ENCODE measurements at regions not wholly inside any gene's neighbourhood (a gene's known extent, or its start where the extent isn't known, plus 50 kb on each side); places are given as distances from the start of the nearest gene placed in this dataset.

DNA sequence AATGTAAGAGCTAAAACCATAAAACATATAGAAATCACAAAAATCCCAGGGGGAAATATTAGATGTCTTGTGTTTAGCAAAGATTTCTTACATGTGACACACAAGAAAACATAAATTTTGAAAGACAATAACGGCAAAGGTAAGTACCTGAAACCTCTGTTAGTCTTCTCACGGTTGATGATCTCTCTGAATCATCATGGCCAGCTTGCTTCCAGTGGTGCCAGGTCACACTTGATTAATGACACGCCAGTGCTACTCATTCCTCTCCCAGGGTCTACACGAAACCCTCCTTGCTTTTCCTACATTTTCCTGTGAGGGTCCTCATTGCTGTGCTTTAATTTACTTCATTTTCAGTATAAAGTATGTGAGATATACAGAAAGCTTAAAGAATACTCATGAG lies 114.4 kb upstream of the PARP11 start:
- no peak for DNase-seq

DNA sequence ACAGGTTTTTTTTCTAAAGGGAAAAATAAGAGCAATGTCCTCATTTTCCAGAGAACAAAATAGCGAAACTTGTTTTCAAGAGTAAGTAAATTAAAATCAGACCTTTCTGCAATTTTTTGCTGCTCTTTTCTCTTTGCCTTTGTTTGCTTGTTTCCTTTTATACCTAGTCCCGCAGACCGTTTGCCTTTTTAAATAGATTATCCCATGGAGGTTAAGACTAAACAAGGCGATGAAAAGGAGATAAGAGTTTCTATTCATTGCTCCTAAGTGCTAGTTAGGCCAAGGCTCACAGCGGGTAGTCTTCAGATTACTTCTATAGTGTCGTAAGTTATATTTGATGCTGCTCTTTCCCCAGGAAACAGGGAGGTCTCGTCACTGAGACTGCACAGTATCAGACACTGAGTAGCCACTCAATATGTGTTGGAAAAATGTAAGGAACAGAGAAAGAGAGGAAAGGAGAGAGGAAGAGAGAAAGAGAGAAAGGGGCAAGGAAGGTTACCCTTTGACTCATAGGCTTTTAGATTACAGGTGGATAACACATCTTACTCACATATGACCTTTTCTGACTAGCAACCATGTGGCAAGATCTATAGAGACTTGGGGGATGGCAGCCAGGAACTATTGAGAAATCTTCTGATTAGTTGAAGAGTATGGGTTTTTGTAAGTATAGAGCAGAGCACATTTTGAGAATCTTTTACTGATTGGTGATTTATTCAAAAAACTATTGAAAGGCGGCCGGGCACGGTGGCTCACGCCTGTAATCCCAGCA lies 107.5 kb upstream of the PARP11 start:
- DNase-seq: no peak

DNA sequence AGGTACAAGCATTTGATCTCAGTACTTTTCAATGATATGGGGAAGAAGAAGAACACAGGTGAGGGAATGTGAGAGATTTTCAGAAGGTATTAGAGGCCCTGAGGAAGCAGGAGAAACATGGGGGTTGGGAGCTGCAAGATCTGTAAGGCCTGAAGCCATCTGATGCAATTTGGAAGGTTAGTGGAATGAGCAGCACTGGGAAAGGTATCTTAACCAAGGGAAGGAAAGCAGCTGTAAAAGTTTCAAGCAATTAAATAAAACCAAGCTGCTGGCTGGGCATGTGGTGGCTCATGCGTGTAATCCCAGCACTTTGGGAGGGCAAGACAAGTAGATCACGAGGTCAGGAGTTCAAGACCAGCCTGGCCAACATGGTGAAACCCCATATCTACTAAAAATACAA lies 104.4 kb upstream of the PARP11 start:
- no peak for DNase-seq

DNA sequence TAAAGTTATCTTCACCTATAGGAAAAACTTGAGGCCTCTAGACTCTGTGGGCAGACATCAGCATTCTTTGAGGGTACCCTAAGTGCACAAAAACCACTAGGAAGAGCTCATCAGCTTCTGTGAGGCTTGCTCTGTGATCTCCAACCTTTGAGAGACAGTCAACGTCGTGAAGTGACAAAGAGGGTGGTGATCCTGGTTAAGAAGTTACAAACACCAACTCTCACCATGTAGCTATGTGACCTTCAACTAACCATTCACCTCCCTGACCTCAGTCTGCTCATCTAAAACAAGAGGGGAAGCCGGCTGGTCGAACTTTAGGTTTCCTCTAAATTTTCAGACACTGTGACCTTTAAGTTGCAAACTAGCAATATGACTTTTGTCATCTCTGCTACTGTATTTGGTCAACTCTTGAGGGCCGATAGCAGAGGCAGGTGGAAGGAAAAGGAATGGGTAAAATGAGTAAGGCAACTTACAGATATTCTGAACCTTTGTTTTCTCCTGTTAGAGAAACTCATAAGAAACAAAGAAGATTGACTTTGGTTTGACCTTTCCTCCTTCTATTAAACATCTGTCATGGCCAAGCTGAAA lies 103.2 kb upstream of the PARP11 start:
- no peak for DNase-seq

DNA sequence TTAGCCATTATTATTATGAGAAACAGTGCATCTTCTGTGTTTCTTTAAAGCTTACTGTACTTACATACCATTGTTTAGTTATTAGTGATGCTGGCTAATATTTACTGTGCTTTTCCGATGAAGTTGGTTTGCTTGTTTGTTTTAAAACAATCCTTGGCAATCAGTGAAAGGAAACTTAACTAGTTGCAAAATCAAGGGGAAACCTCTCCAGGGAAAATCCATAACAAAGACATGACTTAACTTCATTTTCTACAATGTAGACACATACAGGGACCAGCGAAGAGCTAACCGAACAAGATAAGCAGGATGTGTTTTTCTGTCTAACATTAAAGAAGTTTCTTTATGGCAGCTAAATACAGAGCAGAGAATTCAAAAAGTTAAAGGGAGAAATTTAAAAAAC lies 102.5 kb upstream of the PARP11 start:
- DNase-seq: no peak

DNA sequence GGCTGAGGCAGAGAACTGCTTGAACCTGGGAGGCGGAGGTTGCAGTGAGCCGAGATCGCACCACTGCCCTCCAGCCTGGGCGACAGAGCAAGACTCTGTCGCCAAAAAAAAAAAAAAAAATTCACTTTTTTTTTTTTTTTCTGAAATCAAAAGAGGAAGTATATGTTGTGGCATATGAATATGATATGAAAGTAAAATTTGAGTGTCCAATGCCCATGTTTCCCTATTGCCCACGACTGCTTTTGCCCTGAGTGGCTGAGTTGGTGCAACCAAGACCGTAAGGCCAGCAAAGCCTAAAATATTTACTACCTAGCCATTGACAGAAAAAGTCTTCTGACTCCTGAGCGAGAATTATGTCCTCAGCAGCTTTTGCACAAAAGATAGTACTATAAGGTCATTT lies 101.7 kb upstream of the PARP11 start:
- DNase-seq: no peak

DNA sequence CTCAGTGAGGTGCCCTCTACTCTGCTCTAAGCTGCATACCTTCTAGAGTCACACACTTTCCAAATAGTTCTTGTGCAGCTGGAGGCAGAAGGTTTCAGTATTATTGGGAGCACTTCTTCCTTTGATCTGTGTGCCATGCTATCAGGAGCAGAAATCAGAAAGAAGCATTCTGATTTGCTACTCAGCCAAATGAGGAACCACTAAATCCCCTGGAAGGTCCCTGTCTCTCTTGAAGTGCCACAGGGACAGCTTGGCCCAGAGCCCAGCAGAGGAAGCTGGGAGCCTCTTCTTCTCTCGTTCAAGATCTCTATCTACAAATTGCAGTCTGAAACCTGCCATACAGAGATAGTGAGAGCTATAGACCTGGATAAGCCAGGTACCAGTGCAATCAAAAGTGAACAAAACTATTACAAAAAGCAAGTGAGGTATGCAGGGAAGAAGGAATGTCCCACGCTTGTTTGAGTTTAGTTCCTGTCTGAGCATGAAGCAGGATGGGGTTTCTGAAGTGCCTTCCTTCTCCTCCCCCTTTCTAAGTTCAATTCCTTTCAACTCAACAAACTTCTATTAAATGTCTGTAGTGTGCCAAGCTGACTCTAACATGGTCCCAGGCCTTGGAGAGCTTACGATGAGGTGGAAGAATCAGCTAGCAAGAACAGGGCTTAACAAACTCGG lies 100.9 kb upstream of the PARP11 start:
- peak in 1 of 2 donors; percentile 14 for DNase-seq

DNA sequence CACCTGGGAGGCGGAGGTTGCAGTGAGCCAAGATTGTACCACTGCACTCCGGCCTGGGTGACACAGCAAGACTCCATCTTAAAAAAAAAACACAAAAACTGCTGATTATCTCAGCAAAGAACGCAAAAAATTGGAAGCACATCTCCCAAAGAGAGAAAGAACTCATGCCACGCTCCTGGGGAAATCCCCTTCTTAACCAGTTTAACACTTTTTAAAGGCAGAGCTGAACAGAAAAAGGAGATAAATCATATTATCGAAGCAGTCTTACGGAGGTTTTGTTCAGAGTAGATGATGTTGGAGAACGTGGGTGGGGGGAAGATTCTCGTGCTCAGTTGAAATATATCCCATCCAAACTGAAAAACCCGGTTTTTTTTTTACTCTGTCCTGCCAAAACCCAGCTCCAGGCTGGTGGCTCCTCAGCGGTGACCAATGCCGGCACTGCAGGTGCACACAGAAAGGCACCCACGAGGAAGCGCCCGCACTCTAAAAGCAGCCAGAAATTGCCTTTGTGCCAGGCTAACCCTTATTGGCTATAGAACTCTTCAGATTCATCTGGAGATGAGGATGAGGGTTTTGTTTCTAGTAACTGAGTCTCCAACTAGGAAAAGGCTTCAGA lies 100.2 kb upstream of the PARP11 start:
- DNase-seq: no peak

DNA sequence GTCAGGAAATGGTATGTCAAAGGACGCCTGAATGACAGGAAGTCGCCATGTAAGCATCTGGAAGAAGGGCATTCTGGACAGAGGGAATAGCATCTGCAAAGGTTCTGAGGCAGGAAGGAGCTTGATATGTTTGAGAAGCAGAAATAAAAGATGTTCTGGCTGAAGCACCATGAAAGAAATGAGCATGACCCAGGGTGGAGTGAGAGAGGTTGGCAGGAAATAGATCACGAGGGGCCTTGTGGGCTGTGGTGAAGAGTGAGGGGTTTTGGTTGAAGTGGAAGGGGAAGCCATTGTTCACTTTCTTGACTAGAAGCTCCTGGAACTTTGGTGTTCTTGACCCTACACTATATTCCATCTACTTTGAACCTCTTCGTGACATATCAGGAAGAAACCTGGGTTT lies 99.4 kb upstream of the PARP11 start:
- peak in 1 of 2 donors; percentile 40 for DNase-seq

DNA sequence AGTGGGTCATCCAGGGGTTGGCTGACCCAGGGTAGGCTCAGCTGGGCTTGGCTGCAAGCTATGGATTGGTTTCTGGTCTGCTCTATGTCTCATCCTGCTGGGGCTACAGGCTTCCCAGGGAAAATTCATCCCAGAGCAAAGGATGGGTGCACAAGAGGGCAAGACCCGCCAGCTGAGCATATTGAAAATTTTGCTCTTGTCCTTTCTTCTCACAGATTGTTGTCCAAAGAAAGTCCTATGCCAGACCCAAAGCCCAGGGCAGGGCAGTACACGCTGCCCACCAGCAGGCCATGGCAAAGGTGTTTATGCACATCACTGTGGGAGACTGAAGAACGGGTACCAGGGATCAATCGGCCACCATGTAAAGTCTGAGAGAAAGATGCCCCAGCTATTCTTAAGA lies 95.3 kb upstream of the PARP11 start:
- DNase-seq: no peak

DNA sequence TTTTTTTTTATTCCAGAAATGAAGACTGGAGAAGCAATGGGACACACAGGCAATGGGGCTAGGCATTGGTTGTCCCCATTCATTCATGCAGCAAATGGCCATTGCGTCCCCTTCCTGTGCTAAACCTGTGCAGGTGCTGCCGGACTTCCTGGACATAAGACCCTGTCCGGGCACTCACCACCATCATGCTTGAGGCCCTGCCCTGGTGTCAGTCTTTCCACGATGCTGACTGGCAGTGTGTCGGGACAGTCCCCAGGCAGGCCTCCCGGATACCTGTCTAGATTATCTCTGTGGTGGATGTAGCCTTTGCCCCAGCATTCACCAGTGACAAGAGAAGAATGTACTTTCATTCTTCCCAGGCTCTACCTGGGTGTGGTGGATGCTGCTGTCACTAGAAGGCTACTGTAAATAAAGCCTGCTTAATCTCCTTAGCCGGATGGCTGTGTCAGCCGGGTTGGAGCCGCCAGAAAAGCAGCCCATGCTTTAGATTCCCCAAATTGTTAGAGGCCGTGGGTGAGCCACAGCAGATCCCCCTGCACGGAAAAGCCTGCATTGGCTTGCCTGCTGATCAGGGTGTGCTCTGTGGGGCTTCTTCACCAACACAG lies 94.5 kb upstream of the PARP11 start:
- no peak for DNase-seq

DNA sequence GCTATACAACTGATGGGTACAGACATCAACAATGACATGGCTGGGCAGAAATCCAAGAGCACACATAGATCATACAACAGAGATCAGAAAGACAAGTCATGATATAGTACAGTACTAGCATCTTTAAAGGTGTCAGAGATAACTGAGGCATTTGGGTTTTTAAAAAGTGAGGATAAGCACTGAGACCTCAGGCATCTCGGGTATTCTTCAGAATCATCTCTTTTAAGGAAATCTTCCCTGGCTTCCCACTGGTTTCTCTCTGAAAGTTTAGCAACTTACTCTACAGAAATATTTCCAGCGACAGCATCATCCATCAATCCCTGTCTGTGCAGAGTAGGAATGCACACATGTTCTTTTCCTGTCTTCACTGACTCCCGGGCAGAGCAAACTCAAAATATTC lies 93.2 kb upstream of the PARP11 start:
- DNase-seq: no peak

DNA sequence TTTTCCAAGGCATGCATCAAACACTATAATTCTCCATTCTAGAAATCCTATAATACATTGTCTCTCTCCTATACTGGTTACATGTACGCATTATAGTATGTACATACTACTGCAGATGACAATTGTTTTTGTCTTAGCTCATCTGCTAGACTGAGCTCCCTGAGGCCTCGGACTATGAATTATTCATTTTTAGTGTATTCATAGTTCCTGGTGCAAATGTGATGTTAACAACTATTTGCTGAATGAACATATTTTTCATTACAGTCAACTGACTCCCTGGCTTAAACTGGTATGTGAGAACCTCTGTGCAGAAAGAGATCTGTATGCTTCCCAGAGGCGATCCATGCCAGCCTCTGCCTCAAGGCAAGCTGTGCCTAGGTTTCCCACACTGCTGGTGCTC lies 91.8 kb upstream of the PARP11 start:
- no peak for DNase-seq

DNA sequence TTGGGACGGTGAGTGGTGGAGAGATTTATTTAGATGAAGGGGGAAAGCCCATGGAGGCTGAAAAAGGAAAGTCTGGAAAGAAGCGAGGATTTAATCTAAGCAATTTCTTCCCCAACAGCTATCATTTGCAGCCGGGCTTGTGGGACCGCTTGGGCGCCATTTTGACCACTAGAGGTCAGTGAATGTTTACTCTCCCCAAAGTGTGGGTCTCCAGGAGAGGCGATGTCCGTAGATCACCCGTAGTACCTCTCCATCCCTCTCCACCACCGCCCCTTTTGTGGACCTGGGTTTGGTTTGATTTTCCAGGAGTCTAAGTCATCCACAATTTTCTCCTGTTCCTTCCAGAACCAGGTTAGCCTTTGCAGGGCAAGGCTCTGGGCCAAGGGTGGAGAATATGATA lies 91.2 kb upstream of the PARP11 start:
- DNase-seq: no peak

DNA sequence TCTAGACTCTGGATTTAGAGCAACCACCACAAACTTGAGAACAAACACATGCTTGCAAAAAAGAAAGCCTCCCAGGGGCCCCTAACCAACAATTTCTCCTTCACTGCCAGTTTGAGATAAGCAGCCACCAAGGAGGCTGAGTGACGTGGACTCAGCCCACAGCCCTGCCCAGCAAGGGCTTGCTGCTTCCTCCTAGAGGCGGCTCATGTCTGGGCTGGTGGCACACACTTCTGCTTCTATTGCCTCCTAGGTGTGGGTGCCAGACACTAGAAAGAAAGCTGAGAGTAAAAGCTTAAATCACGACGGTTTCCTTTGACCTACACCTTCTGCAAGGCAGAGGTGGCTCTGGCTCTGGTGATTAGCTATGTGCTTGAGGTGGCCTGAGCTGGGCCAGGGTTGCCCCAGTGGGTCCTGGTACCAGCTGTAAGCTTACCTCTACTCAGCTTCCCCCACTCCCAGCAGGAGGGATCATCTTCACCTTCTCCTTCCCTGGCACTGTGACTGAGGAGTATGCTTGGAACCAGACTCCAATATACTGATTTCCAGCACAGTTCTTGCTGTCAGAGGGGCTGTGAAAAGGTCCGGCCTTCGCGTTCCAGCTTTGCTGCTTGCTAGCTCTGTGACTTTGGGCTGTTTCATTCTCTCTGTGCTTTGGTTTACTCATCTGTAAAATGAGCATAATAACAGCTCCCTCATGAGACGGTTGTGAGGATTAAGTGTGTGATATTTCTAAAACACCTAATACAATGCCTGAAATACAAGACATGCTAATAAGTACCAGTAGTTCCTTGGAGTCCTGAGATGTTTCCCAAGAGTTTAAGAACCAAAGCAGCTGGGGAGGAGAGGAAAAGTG lies 89.7 kb upstream of the PARP11 start:
- peak; percentile 78 to 88 for DNase-seq

DNA sequence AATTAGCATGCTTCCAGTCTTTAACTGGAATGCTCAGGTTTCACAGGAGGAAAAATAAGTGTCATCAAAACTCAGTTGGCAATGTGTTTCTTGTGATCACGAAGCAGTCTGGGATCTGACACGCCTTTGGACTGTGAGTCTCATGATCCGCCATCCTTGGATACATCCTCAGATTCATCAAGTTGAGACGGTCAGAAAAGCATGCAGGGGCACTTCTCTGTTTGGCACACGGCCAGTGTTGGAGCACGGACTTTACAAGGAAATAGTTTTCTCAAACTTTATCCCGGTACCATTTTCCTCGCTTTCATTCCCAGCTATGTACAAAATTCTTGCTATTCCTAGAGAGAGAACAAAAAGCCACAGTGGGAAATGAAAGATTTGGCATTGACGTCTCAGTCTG lies 88.4 kb upstream of the PARP11 start:
- DNase-seq: no peak

DNA sequence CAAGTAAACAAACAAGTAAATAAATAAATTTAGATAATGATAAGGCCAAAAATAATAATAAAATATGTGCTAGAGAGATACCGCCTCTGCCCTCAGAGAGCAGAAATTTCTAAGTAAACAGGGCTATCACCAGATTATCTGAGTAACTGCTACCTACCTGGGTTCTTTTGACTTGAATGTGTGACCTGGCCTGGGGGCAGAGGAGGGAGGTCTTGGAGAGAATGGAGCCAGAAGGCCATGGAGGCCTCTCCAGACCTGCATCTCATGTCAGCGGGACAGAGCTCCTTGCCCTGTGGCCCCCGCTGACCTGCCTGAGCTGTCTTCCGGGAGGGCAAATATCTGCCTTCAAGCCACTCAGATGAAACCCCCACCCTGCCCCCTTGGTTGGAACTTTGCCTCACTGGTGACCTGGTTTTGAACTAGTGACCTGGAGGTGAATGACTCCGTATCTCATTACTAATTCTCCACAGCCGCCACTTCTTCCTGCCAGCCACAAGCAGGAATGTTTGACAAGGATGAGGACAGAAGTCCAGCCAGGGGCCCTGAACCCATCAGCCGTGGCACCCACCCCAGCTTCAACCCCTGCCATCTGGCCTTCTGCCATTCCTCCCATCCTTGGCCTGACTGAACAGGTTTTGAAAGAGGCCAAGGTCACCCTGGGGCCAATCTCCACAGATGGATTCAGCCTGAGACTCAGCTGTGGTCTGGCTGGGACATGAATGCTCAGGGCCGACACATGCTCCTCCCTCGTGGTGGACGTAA lies 86.8 kb upstream of the PARP11 start:
- no peak for DNase-seq

DNA sequence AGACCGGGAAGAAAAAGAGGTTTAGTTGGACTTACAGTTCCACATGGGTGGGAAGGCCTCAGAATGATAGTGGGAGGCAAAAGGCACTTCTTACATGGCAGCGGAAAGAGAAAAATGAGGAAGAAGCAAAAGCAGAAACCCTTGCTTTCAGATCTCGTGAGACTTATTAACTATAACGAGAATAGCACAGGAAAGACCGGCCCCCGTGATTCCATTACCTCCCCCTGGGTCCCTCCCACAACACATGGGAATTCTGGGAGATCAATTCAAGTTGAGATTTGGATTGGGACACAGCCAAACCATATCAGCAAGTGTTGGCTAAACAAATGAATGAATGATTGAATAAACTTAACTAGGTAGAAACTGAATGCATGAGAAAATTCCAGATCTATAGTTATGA lies 85.3 kb upstream of the PARP11 start:
- no peak for DNase-seq

DNA sequence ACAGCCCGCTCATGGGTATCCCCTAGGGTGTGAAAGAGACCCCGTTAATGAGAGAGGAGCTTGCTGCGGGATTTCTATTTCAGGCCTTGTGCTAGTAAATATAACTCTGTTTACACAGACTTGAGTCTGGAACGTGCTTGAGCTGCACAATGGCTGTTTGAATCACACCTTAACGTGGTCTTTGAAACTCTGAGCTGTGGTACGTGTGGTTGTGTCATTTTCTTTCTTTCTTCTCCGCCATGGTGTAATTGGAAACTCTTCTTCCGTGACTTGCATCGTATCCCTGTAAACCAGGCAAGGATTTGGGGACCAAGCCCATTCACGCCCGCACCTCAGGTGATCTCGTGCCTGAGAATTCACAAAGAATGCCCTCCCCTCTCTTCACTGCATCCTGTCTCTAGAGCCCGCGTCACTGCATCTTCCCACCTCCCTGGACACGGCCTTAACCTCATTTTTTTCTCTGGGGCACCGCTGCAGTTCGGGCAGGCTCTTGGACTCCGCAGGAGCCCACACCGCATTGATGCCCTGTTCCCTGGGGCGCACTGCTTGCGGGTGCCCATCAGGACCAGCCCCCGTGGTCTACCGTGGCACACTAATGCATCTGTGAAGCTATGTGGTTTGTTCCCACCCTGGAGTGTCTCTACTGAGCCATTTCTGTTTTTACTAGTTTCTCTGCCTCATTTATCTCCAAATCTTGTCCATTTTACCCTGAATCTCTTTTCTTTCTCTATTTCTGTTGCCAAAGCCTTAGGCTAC lies 78.4 kb upstream of the PARP11 start:
- DNase-seq: no peak

DNA sequence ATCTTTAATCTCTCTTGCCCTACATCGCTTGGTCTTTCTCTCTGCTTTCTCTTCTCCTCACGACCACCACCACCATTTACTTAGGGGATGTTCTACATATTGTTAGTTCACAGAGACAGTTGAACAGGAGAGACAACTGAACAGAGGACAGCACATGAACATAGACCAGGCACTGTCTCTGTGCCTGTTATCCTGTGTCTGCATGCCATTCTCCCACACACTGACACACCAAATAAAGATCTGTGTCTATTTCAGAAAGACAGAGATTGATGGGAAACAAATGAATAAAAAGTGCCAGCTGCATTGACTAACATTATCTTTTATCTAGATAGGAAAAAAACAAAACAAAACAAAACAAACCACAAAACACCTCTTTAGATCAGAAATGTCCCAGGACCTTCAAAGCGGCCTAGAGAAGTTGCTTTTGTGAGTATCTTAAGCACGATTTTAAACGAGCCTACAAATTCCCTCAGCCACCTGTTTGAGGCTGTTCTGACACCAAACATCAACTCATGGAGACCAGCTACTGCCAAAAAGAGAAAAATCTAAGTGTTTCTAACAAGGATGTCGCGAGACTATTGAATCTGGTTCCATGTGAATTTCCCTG lies 77.6 kb upstream of the PARP11 start:
- DNase-seq: peak in 1 of 2 donors; percentile 29

All from CD4-positive, alpha-beta T cell treated with Interleukin-1 beta for 1 hour (primary cell).